ENCODE measurements at regions not wholly inside any gene's neighbourhood (a gene's known extent, or its start where the extent isn't known, plus 50 kb on each side); places are given as distances from the start of the nearest gene placed in this dataset.

- no peaks in the 10 kb centered on the region for H3K27me3 Mint-ChIP-seq (ENCODE audit: low read depth)
- peaks cover 21% of the 10 kb centered on the region for H3K9me3 Mint-ChIP-seq
- DNase-seq (ENCODE audit: low spot score) (no peak), ATAC-seq (no peak)
- CTCF ChIA-PET, result no interaction called here
- H3K36me3 Mint-ChIP-seq, result peaks cover 16% of the 10 kb centered on the region
- H3K4me3 Mint-ChIP-seq, result no peak overlapping the region
- POLR2A ChIA-PET, result no interaction called here
- peaks cover 60% of the 10 kb centered on the region for H3K4me1 Mint-ChIP-seq
- H3K27ac Mint-ChIP-seq, result no peak overlapping the region
- TF ChIP-seq, protein P1, sequence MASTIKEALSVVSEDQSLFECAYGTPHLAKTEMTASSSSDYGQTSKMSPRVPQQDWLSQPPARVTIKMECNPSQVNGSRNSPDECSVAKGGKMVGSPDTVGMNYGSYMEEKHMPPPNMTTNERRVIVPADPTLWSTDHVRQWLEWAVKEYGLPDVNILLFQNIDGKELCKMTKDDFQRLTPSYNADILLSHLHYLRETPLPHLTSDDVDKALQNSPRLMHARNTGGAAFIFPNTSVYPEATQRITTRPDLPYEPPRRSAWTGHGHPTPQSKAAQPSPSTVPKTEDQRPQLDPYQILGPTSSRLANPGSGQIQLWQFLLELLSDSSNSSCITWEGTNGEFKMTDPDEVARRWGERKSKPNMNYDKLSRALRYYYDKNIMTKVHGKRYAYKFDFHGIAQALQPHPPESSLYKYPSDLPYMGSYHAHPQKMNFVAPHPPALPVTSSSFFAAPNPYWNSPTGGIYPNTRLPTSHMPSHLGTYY (CRISPR knock-in tag; IDR thresholded peaks at IDR 0.05), result no peak
- no peak for TF ChIP-seq ZNF423 (CRISPR knock-in tag; IDR thresholded peaks at IDR 0.05)
These were observed 324.2 kb downstream of the NEK10 start for GRCh38 chr3:27044931-27045481.

DNA sequence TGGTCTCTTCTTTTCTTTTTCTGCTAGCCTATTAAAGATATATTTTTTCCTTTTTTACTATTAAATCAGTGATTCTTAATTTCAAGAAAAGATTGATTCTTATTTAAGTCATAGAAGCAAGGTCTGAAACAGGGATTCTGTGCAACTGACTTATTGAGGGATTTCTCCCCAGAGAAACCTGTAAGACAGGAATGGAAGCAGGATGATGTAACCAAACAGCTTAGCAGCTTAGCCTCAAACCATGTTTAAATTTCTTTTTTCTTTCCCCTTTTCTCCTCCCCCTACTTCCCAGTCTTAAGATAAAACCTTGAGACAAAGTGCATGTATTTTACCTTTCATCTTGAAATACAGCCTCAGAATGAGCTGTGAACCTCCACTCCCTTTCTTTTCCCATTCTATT lies 322.8 kb downstream of the NEK10 start:
- Mint-ChIP-seq H3K4me1 (peaks cover 56% of the 10 kb centered on the region), H3K9me3 (peaks cover 31% of the 10 kb centered on the region), H3K27me3 (ENCODE audit: low read depth) (no peaks in the 10 kb centered on the region; the same call in 1 of the 2 replicates), H3K36me3 (peaks cover 27% of the 10 kb centered on the region), H3K4me3 (no peak overlapping the region), H3K27ac (peak overlapping the region; percentile 43; the same call in 1 of the 2 replicates)
- POLR2A ChIA-PET, result no interaction called here
- CTCF ChIA-PET, result no interaction called here
- ATAC-seq (no peak), DNase-seq (ENCODE audit: low spot score) (no peak)
- TF ChIP-seq ZBTB21 (CRISPR knock-in tag; IDR thresholded peaks at IDR 0.05; ENCODE audit: borderline replicate concordance), result no peak
- no peak for TF ChIP-seq E2F5 (CRISPR knock-in tag; IDR thresholded peaks at IDR 0.05)
- TF ChIP-seq ZNF232 (CRISPR knock-in tag; IDR thresholded peaks at IDR 0.05), result no peak
- TF ChIP-seq ELF4 (CRISPR knock-in tag; IDR thresholded peaks at IDR 0.05; ENCODE audit: low read depth), result no peak
- TF ChIP-seq ETV6 (CRISPR knock-in tag; IDR thresholded peaks at IDR 0.05), result no peak
- TF ChIP-seq SOX15 (CRISPR knock-in tag; IDR thresholded peaks at IDR 0.05), result no peak
- no peak for TF ChIP-seq ZNF219 (CRISPR knock-in tag; IDR thresholded peaks at IDR 0.05; ENCODE audit: borderline replicate concordance)

- TF ChIP-seq, protein P2, sequence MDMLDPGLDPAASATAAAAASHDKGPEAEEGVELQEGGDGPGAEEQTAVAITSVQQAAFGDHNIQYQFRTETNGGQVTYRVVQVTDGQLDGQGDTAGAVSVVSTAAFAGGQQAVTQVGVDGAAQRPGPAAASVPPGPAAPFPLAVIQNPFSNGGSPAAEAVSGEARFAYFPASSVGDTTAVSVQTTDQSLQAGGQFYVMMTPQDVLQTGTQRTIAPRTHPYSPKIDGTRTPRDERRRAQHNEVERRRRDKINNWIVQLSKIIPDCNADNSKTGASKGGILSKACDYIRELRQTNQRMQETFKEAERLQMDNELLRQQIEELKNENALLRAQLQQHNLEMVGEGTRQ (CRISPR knock-in tag; IDR thresholded peaks at IDR 0.05), result no peak
- TF ChIP-seq RORB (CRISPR knock-in tag; IDR thresholded peaks at IDR 0.05), result no peak
- TF ChIP-seq, protein P3, sequence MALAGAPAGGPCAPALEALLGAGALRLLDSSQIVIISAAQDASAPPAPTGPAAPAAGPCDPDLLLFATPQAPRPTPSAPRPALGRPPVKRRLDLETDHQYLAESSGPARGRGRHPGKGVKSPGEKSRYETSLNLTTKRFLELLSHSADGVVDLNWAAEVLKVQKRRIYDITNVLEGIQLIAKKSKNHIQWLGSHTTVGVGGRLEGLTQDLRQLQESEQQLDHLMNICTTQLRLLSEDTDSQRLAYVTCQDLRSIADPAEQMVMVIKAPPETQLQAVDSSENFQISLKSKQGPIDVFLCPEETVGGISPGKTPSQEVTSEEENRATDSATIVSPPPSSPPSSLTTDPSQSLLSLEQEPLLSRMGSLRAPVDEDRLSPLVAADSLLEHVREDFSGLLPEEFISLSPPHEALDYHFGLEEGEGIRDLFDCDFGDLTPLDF (CRISPR knock-in tag; IDR thresholded peaks at IDR 0.05), result no peak
- TF ChIP-seq ZSCAN18 (CRISPR knock-in tag; IDR thresholded peaks at IDR 0.05), result no peak
- no peak for TF ChIP-seq ZNF671 (CRISPR knock-in tag; IDR thresholded peaks at IDR 0.05)
- no peak for TF ChIP-seq TCF7 (CRISPR knock-in tag; IDR thresholded peaks at IDR 0.05; ENCODE audit: low read depth)
- no peak for TF ChIP-seq ZNF232 (CRISPR knock-in tag; IDR thresholded peaks at IDR 0.05)
- no peak for TF ChIP-seq PRRX2 (CRISPR knock-in tag; IDR thresholded peaks at IDR 0.05)
- no peak for TF ChIP-seq NR2C2 (CRISPR knock-in tag; IDR thresholded peaks at IDR 0.05)
- TF ChIP-seq NR3C1 (CRISPR knock-in tag; conservative IDR thresholded peaks at IDR 0.05; ENCODE audit: low read depth), result no peak
- TF ChIP-seq, protein P4, sequence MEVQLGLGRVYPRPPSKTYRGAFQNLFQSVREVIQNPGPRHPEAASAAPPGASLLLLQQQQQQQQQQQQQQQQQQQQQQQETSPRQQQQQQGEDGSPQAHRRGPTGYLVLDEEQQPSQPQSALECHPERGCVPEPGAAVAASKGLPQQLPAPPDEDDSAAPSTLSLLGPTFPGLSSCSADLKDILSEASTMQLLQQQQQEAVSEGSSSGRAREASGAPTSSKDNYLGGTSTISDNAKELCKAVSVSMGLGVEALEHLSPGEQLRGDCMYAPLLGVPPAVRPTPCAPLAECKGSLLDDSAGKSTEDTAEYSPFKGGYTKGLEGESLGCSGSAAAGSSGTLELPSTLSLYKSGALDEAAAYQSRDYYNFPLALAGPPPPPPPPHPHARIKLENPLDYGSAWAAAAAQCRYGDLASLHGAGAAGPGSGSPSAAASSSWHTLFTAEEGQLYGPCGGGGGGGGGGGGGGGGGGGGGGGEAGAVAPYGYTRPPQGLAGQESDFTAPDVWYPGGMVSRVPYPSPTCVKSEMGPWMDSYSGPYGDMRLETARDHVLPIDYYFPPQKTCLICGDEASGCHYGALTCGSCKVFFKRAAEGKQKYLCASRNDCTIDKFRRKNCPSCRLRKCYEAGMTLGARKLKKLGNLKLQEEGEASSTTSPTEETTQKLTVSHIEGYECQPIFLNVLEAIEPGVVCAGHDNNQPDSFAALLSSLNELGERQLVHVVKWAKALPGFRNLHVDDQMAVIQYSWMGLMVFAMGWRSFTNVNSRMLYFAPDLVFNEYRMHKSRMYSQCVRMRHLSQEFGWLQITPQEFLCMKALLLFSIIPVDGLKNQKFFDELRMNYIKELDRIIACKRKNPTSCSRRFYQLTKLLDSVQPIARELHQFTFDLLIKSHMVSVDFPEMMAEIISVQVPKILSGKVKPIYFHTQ (CRISPR knock-in tag; IDR thresholded peaks at IDR 0.05), result no peak
- no peak for TF ChIP-seq SP1 (CRISPR knock-in tag; conservative IDR thresholded peaks at IDR 0.05)
- TF ChIP-seq KAT7 (CRISPR knock-in tag; IDR thresholded peaks at IDR 0.05; ENCODE audit: borderline replicate concordance), result no peak
- TF ChIP-seq MXD4 (CRISPR knock-in tag; IDR thresholded peaks at IDR 0.05; ENCODE audit: borderline replicate concordance), result no peak
- TF ChIP-seq ZNF138 (CRISPR knock-in tag; conservative IDR thresholded peaks at IDR 0.05), result no peak
- TF ChIP-seq CDX4 (CRISPR knock-in tag; IDR thresholded peaks at IDR 0.05; ENCODE audit: borderline replicate concordance), result no peak
- no peak for TF ChIP-seq JAZF1 (CRISPR knock-in tag; IDR thresholded peaks at IDR 0.05)
- H3K9me3 Mint-ChIP-seq, result peaks cover 64% of the 10 kb centered on the region
- CTCF ChIA-PET, result no interaction called here
- H3K27me3 Mint-ChIP-seq (ENCODE audit: low read depth), result no peaks in the 10 kb centered on the region; the same call in 1 of the 2 replicates
- H3K4me3 Mint-ChIP-seq, result no peak overlapping the region
- H3K4me1 Mint-ChIP-seq, result peaks cover 24% of the 10 kb centered on the region
- POLR2A ChIA-PET, result no interaction called here
- DNase-seq (ENCODE audit: low spot score), result no peak
- ATAC-seq, result no peak
- H3K36me3 Mint-ChIP-seq, result peaks cover 60% of the 10 kb centered on the region
- H3K27ac Mint-ChIP-seq, result no peak overlapping the region
These were observed 319.4 kb downstream of the NEK10 start for GRCh38 chr3:27049792-27050191.

Data from WTC11 (cell line).